Stimulated activated memory B cell treated with anti-CD40 and anti-IgM and Interleukin-4, amounts not matched to agents 10 μg/mL and 1 μg/mL and 100 μg/mL, for 72 hours (primary cell): ENCODE measurements at regions not wholly inside any gene's neighbourhood (a gene's known extent, or its start where the extent isn't known, plus 50 kb on each side); places are given as distances from the start of the nearest gene placed in this dataset.

Experiments
- ATAC-seq: fragments of 150-1000 bp; cut with Tn5 transposase; 2 replicates; pipeline ENCODE4 v1.10.0; 2021
- H3K27ac Mint-ChIP-seq: one replicate; pipeline ENCODE4 v1.8.0; 2022; ENCODE audit warnings: mild to moderate bottlenecking, mixed read lengths
- H3K27me3 Mint-ChIP-seq: one replicate; pipeline ENCODE4 v1.8.0; 2022; ENCODE audit warnings: mixed read lengths
- H3K36me3 Mint-ChIP-seq: one replicate; pipeline ENCODE4 v1.8.0; 2022; ENCODE audit warnings: mixed read lengths
- H3K4me1 Mint-ChIP-seq: one replicate; pipeline ENCODE4 v1.8.0; 2022; ENCODE audit warnings: mixed read lengths
- H3K4me3 Mint-ChIP-seq: one replicate; pipeline ENCODE4 v1.8.0; 2022; ENCODE audit warnings: mild to moderate bottlenecking, moderate library complexity, mixed read lengths
- H3K9me3 Mint-ChIP-seq: one replicate; pipeline ENCODE4 v1.8.0; 2022; ENCODE audit warnings: mixed read lengths

GRCh38 chr18:7476386-7476785, 90.7 kb upstream of the PTPRM start:
- Mint-ChIP-seq H3K27ac (no peak overlapping the region), H3K4me3 (no peak overlapping the region), H3K9me3 (peaks cover 2% of the 10 kb centered on the region), H3K27me3 (no peaks in the 10 kb centered on the region), H3K36me3 (no peaks in the 10 kb centered on the region), H3K4me1 (no peaks in the 10 kb centered on the region)
- no peak for ATAC-seq

- no peak overlapping the region for H3K4me3 Mint-ChIP-seq
- H3K4me1 Mint-ChIP-seq: no peaks in the 10 kb centered on the region
- H3K27ac Mint-ChIP-seq: no peak overlapping the region
- H3K9me3 Mint-ChIP-seq: no peaks in the 10 kb centered on the region
- ATAC-seq: no peak
- no peaks in the 10 kb centered on the region for H3K27me3 Mint-ChIP-seq
- no peaks in the 10 kb centered on the region for H3K36me3 Mint-ChIP-seq
These were observed 87.4 kb upstream of the PTPRM start for GRCh38 chr18:7479756-7480155.

- ATAC-seq: no peak
- Mint-ChIP-seq H3K27me3 (no peaks in the 10 kb centered on the region), H3K4me1 (no peaks in the 10 kb centered on the region), H3K36me3 (no peaks in the 10 kb centered on the region), H3K9me3 (no peaks in the 10 kb centered on the region), H3K4me3 (no peak overlapping the region), H3K27ac (no peak overlapping the region)
These were observed 86.2 kb upstream of the PTPRM start for GRCh38 chr18:7480879-7481278.

GRCh38 chr18:7482342-7482741, 84.8 kb upstream of the PTPRM start:
- H3K4me1 Mint-ChIP-seq: no peaks in the 10 kb centered on the region
- H3K36me3 Mint-ChIP-seq: no peaks in the 10 kb centered on the region
- H3K27ac Mint-ChIP-seq: no peak overlapping the region
- ATAC-seq: no peak
- no peak overlapping the region for H3K4me3 Mint-ChIP-seq
- H3K27me3 Mint-ChIP-seq: no peaks in the 10 kb centered on the region
- no peaks in the 10 kb centered on the region for H3K9me3 Mint-ChIP-seq

GRCh38 chr18:7485616-7486015, 81.5 kb upstream of the PTPRM start:
- H3K27ac Mint-ChIP-seq: no peak overlapping the region
- no peaks in the 10 kb centered on the region for H3K36me3 Mint-ChIP-seq
- H3K4me3 Mint-ChIP-seq: no peak overlapping the region
- H3K9me3 Mint-ChIP-seq: peaks cover 7% of the 10 kb centered on the region
- ATAC-seq: no peak
- no peaks in the 10 kb centered on the region for H3K27me3 Mint-ChIP-seq
- H3K4me1 Mint-ChIP-seq: no peaks in the 10 kb centered on the region

GRCh38 chr18:7488571-7488970, 78.5 kb upstream of the PTPRM start:
- peaks cover 15% of the 10 kb centered on the region for H3K9me3 Mint-ChIP-seq
- no peak overlapping the region for H3K27ac Mint-ChIP-seq
- ATAC-seq: no peak
- H3K36me3 Mint-ChIP-seq: no peaks in the 10 kb centered on the region
- no peak overlapping the region for H3K4me3 Mint-ChIP-seq
- no peaks in the 10 kb centered on the region for H3K4me1 Mint-ChIP-seq
- H3K27me3 Mint-ChIP-seq: no peaks in the 10 kb centered on the region

GRCh38 chr18:7490104-7490503, 77.0 kb upstream of the PTPRM start:
- no peak overlapping the region for H3K4me3 Mint-ChIP-seq
- ATAC-seq: peak; percentile 34
- H3K9me3 Mint-ChIP-seq: peaks cover 15% of the 10 kb centered on the region
- no peaks in the 10 kb centered on the region for H3K4me1 Mint-ChIP-seq
- H3K27ac Mint-ChIP-seq: no peak overlapping the region
- H3K36me3 Mint-ChIP-seq: no peaks in the 10 kb centered on the region
- H3K27me3 Mint-ChIP-seq: no peaks in the 10 kb centered on the region

- peaks cover 20% of the 10 kb centered on the region for H3K9me3 Mint-ChIP-seq
- no peak overlapping the region for H3K27ac Mint-ChIP-seq
- H3K4me1 Mint-ChIP-seq: no peaks in the 10 kb centered on the region
- no peaks in the 10 kb centered on the region for H3K36me3 Mint-ChIP-seq
- H3K4me3 Mint-ChIP-seq: no peak overlapping the region
- no peaks in the 10 kb centered on the region for H3K27me3 Mint-ChIP-seq
- ATAC-seq: no peak
These were observed 74.7 kb upstream of the PTPRM start for GRCh38 chr18:7492385-7492784.

- no peak for ATAC-seq
- Mint-ChIP-seq H3K4me3 (no peak overlapping the region), H3K36me3 (no peaks in the 10 kb centered on the region)
These were observed 70.0 kb upstream of the PTPRM start for GRCh38 chr18:7497081-7497480.

GRCh38 chr18:7511106-7511505, 56.0 kb upstream of the PTPRM start:
- ATAC-seq: no peak
- Mint-ChIP-seq H3K27ac (no peak overlapping the region), H3K27me3 (no peaks in the 10 kb centered on the region), H3K4me1 (no peaks in the 10 kb centered on the region), H3K4me3 (no peak overlapping the region), H3K9me3 (no peaks in the 10 kb centered on the region), H3K36me3 (no peaks in the 10 kb centered on the region)

More at GRCh38 chr18:7497081-7497480, 70.0 kb upstream of the PTPRM start:
- no peak overlapping the region for H3K27ac Mint-ChIP-seq
- H3K27me3 Mint-ChIP-seq: no peaks in the 10 kb centered on the region
- peaks cover 5% of the 10 kb centered on the region for H3K9me3 Mint-ChIP-seq
- H3K4me1 Mint-ChIP-seq: no peaks in the 10 kb centered on the region

- no peak for ATAC-seq
These were observed 54.8 kb upstream of the PTPRM start for GRCh38 chr18:7512348-7512747.

GRCh38 chr18:7512990-7513389, 54.1 kb upstream of the PTPRM start:
- no peaks in the 10 kb centered on the region for H3K36me3 Mint-ChIP-seq
- no peak overlapping the region for H3K4me3 Mint-ChIP-seq
- H3K27ac Mint-ChIP-seq: no peak overlapping the region
- ATAC-seq: no peak
- no peaks in the 10 kb centered on the region for H3K9me3 Mint-ChIP-seq
- no peaks in the 10 kb centered on the region for H3K4me1 Mint-ChIP-seq
- H3K27me3 Mint-ChIP-seq: no peaks in the 10 kb centered on the region

More at GRCh38 chr18:7512348-7512747, 54.8 kb upstream of the PTPRM start:
- Mint-ChIP-seq H3K36me3 (no peaks in the 10 kb centered on the region), H3K27ac (no peak overlapping the region), H3K9me3 (no peaks in the 10 kb centered on the region), H3K27me3 (no peaks in the 10 kb centered on the region), H3K4me1 (no peaks in the 10 kb centered on the region), H3K4me3 (no peak overlapping the region)

- Mint-ChIP-seq H3K4me3 (no peak overlapping the region), H3K27ac (no peak overlapping the region), H3K4me1 (no peaks in the 10 kb centered on the region), H3K27me3 (no peaks in the 10 kb centered on the region), H3K9me3 (peaks cover 3% of the 10 kb centered on the region), H3K36me3 (no peaks in the 10 kb centered on the region)
- ATAC-seq: no peak
These were observed 52.2 kb upstream of the PTPRM start for GRCh38 chr18:7514796-7515440.

- Mint-ChIP-seq H3K4me1 (no peaks in the 10 kb centered on the region), H3K4me3 (no peak overlapping the region), H3K36me3 (no peaks in the 10 kb centered on the region), H3K27me3 (no peaks in the 10 kb centered on the region), H3K9me3 (peaks cover 3% of the 10 kb centered on the region), H3K27ac (no peak overlapping the region)
- no peak for ATAC-seq
These were observed 50.6 kb upstream of the PTPRM start for GRCh38 chr18:7516266-7517117.
